ENCODE measurements at regions not wholly inside any gene's neighbourhood (a gene's known extent, or its start where the extent isn't known, plus 50 kb on each side); places are given as distances from the start of the nearest gene placed in this dataset.
"Not testable (repeated sequence)": the region's sequence is repeated elsewhere in the genome, so short reads cannot be mapped to it uniquely, and the experiment has no call there.

GRCh38 chr10:114708084-114708483 lies 50.0 kb upstream of the ABLIM1 start:
- H3K27ac ChIP-seq = no peak overlapping the region
- DNase-seq (ENCODE audit: low read depth, low spot score) = no peak

- H3K27ac ChIP-seq = no peak overlapping the region
- no peak for DNase-seq (ENCODE audit: low read depth, low spot score)
Observed at GRCh38 chr10:114708717-114709335, 50.8 kb upstream of the ABLIM1 start.

GRCh38 chr10:114709984-114710383 lies 51.9 kb upstream of the ABLIM1 start:
- DNase-seq (ENCODE audit: low read depth, low spot score) = no peak

GRCh38 chr10:114711176-114711868 lies 53.2 kb upstream of the ABLIM1 start:
- no peak overlapping the region for H3K27ac ChIP-seq
- no peak for DNase-seq (ENCODE audit: low read depth, low spot score)

More at GRCh38 chr10:114709984-114710383, 51.9 kb upstream of the ABLIM1 start:
- no peak overlapping the region for H3K27ac ChIP-seq

GRCh38 chr10:114711869-114712250 lies 53.8 kb upstream of the ABLIM1 start:
- DNase-seq (ENCODE audit: low read depth, low spot score) = no peak
- H3K27ac ChIP-seq = no peak overlapping the region

- H3K27ac ChIP-seq = no peak overlapping the region
- DNase-seq (ENCODE audit: low read depth, low spot score) = no peak
Observed at GRCh38 chr10:114713525-114714090, 55.5 kb upstream of the ABLIM1 start.

GRCh38 chr10:114714281-114714741 lies 56.2 kb upstream of the ABLIM1 start:
- peak; percentile 64 for DNase-seq (ENCODE audit: low read depth, low spot score)
- no peak overlapping the region for H3K27ac ChIP-seq

- no peak overlapping the region for H3K27ac ChIP-seq
- DNase-seq (ENCODE audit: low read depth, low spot score) = no peak
Observed at GRCh38 chr10:114715171-114715670, 57.1 kb upstream of the ABLIM1 start.

- H3K27ac ChIP-seq = no peak overlapping the region
- no peak for DNase-seq (ENCODE audit: low read depth, low spot score)
Observed at GRCh38 chr10:114716811-114717404, 58.8 kb upstream of the ABLIM1 start.

GRCh38 chr10:114717881-114718280 lies 59.8 kb upstream of the ABLIM1 start:
- DNase-seq (ENCODE audit: low read depth, low spot score); H3K27ac ChIP-seq: not testable (repeated sequence)

- H3K27ac ChIP-seq = no peak overlapping the region
- no peak for DNase-seq (ENCODE audit: low read depth, low spot score)
Observed at GRCh38 chr10:114718374-114718773, 60.3 kb upstream of the ABLIM1 start.

- DNase-seq (ENCODE audit: low read depth, low spot score) = no peak
- no peak overlapping the region for H3K27ac ChIP-seq
Observed at GRCh38 chr10:114719311-114719710, 61.2 kb upstream of the ABLIM1 start.

GRCh38 chr10:114720023-114720422 lies 61.9 kb upstream of the ABLIM1 start:
- not testable (repeated sequence) for DNase-seq (ENCODE audit: low read depth, low spot score)

GRCh38 chr10:114720685-114721278 lies 62.7 kb upstream of the ABLIM1 start:
- no peak for DNase-seq (ENCODE audit: low read depth, low spot score)
- H3K27ac ChIP-seq = no peak overlapping the region

More at GRCh38 chr10:114720023-114720422, 61.9 kb upstream of the ABLIM1 start:
- not testable (repeated sequence) for H3K27ac ChIP-seq

- not testable (repeated sequence) for H3K27ac ChIP-seq; DNase-seq (ENCODE audit: low read depth, low spot score)
Observed at GRCh38 chr10:114722136-114722535, 64.1 kb upstream of the ABLIM1 start.

- no peak overlapping the region for H3K27ac ChIP-seq
- DNase-seq (ENCODE audit: low read depth, low spot score) = no peak
Observed at GRCh38 chr10:114723361-114723760, 65.3 kb upstream of the ABLIM1 start.

GRCh38 chr10:114723991-114724715 lies 66.1 kb upstream of the ABLIM1 start:
- no peak for DNase-seq (ENCODE audit: low read depth, low spot score)
- H3K27ac ChIP-seq = no peak overlapping the region

GRCh38 chr10:114724716-114725106 lies 66.6 kb upstream of the ABLIM1 start:
- no peak overlapping the region for H3K27ac ChIP-seq
- no peak for DNase-seq (ENCODE audit: low read depth, low spot score)

- H3K27ac ChIP-seq = no peak overlapping the region
- DNase-seq (ENCODE audit: low read depth, low spot score) = no peak
Observed at GRCh38 chr10:114726820-114727271, 68.8 kb upstream of the ABLIM1 start.

- no peak overlapping the region for H3K27ac ChIP-seq
- DNase-seq (ENCODE audit: low read depth, low spot score) = no peak
Observed at GRCh38 chr10:114728325-114728724, 70.2 kb upstream of the ABLIM1 start.
